T-helper 2 cell treated with Interferon-gamma antibody and Interleukin-4, amounts not matched to agents 5 μg/mL and 100 μg/mL, for 36 hours (primary cell): ENCODE measurements at regions not wholly inside any gene's neighbourhood (a gene's known extent, or its start where the extent isn't known, plus 50 kb on each side); places are given as distances from the start of the nearest gene placed in this dataset.

Experiments used
- DNase-seq: peaks from one replicate; pipeline ENCODE4 v3.0.0; 2021; ENCODE audit warnings: low spot score
- H3K27ac Mint-ChIP-seq: one replicate; pipeline ENCODE4 v1.8.0; 2021; ENCODE audit warnings: mild to moderate bottlenecking, mixed read lengths
- H3K27me3 Mint-ChIP-seq: one replicate; pipeline ENCODE4 v1.8.0; 2021; ENCODE audit warnings: low read depth, mixed read lengths
- H3K36me3 Mint-ChIP-seq: one replicate; pipeline ENCODE4 v1.8.0; 2021; ENCODE audit warnings: low read depth, mixed read lengths
- H3K4me1 Mint-ChIP-seq: one replicate; pipeline ENCODE4 v1.8.0; 2021; ENCODE audit warnings: low read depth, mixed read lengths
- H3K4me3 Mint-ChIP-seq: one replicate; pipeline ENCODE4 v1.8.0; 2022; ENCODE audit warnings: mild to moderate bottlenecking, moderate library complexity, mixed read lengths
- H3K9me3 Mint-ChIP-seq: one replicate; pipeline ENCODE4 v1.8.0; 2021; ENCODE audit warnings: mixed read lengths

DNA sequence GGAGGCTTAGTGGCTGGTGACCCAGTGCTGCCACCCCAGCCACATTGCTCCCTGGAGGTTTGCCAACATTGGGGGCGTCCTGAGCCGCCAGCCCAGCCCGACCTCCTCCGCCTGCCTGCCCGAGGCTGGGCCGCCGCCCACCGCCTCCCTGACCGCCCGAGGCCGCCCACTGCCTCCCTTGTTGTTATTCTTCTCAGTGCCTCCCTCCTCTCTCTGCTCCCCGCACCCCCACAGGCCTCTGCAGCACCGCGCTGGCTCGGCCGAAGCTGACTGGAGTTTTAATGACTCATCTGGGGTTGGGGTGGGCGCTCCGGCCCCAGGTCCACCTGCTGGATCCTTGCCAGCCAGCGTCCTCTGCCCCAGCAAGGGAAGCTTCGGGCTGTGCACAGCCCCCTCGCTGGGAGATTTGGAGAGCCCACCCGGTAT lies 102.5 kb downstream of the RBFOX3 start:
- H3K27ac Mint-ChIP-seq: no peak overlapping the region
- no peaks in the 10 kb centered on the region for H3K27me3 Mint-ChIP-seq
- DNase-seq: no peak
- H3K9me3 Mint-ChIP-seq: no peaks in the 10 kb centered on the region
- H3K4me3 Mint-ChIP-seq: no peak overlapping the region
- no peaks in the 10 kb centered on the region for H3K4me1 Mint-ChIP-seq
- no peaks in the 10 kb centered on the region for H3K36me3 Mint-ChIP-seq

DNA sequence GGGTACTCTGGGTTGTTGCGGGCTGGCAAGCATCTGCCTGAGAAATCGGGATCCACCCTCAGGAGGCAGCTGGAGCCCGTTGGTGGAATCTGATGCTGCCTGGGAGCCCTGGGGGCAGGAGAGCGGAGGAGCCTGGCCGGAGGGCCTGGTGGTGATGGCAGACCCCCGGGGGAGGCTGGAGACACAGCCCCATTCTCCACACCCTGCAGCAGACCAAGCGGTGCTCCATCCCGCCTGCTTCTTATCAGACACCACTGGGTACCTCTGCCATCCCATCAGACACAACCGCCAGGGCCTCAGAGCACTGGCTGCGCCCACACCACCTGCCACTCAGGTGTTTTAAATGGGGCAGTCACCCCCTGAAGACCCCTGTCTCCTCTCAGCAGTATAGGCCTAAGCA lies 103.9 kb downstream of the RBFOX3 start:
- no peaks in the 10 kb centered on the region for H3K36me3 Mint-ChIP-seq
- H3K4me3 Mint-ChIP-seq: no peak overlapping the region

DNA sequence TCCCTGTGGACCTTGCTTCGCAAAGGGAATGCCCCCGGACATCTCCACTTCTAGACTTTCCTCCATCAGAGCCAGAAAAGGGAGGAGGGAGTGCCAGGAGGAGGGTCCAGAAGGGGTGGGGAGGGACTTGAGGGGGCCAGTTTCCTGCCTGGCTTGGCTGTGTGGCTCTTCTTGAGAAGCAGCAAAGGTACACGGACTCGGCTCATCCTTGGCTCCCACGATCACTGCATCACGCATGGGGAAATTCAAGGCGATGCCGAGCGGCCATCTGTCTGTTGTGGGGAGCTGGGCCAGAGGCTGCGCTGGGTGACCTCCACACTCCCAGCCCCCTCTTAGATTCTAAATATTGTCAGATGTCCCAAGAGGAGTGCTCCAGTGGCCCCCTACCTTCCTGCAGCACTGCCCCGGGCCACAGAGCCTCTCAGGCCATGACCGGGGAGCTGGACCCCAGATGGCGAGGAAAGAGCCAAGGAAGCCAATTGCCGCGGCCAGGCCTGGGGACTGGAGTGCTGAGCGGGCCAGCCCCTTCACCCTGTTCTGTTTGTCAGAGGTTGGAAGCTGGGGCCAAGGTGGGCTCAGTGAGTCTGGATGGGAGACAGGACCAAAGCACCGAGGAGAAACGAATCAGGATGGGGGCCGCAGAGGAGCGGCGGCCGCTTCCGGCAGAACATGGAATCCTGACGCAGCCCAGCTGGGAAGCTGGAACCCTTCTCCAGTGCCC lies 104.5 kb downstream of the RBFOX3 start:
- H3K36me3 Mint-ChIP-seq: no peaks in the 10 kb centered on the region
- H3K27me3 Mint-ChIP-seq: no peaks in the 10 kb centered on the region
- H3K27ac Mint-ChIP-seq: no peak overlapping the region
- H3K9me3 Mint-ChIP-seq: no peaks in the 10 kb centered on the region
- H3K4me3 Mint-ChIP-seq: no peak overlapping the region
- no peaks in the 10 kb centered on the region for H3K4me1 Mint-ChIP-seq
- no peak for DNase-seq

More for the DNA sequence above, 103.9 kb downstream of the RBFOX3 start:
- no peak for DNase-seq
- Mint-ChIP-seq H3K9me3 (no peaks in the 10 kb centered on the region), H3K27ac (no peak overlapping the region), H3K27me3 (no peaks in the 10 kb centered on the region), H3K4me1 (no peaks in the 10 kb centered on the region)

DNA sequence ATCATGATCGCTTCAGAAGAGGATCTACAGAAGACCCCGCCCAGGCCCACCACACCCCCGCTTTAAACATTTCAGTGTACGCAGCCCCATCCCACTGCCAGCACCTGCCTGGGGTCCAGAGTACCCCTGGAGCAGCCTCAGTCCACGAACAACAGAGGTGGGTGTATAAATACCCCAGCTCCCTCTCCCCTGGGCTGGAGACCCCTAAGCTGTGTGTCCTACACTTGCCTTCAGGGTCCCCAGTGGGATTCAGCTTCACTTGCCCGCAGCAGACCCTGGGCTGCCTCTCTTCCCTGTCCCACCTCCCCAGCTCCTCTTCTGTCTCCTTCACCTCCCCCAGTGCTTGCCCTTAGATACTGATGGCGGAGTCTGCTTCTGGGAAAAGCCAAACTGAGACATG lies 105.7 kb downstream of the RBFOX3 start:
- Mint-ChIP-seq H3K27ac (no peak overlapping the region), H3K4me3 (no peak overlapping the region), H3K27me3 (no peaks in the 10 kb centered on the region), H3K4me1 (no peaks in the 10 kb centered on the region), H3K9me3 (no peaks in the 10 kb centered on the region), H3K36me3 (no peaks in the 10 kb centered on the region)
- DNase-seq: no peak

DNA sequence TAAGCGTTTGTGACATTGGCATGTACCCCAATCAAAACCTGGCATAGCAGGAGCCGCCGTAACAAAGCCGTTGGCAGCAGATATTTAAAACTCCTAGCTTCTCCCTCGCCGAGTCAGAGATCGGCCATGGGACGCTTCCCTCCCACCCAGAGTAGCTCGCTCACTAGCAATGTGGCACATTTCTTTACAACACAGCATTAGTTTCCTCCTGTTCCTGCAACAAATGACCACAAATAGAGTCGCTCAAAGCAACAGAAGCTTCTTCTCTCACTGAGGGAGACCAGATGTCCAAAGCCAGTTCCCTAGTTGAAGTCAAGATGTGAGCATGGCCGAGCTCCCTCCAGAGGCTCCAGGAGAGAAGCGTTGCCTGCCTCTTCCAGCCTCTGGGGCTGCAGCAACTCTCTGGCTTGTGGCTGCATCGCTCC lies 106.7 kb downstream of the RBFOX3 start:
- no peaks in the 10 kb centered on the region for H3K4me1 Mint-ChIP-seq
- H3K36me3 Mint-ChIP-seq: no peaks in the 10 kb centered on the region
- no peak overlapping the region for H3K4me3 Mint-ChIP-seq

DNA sequence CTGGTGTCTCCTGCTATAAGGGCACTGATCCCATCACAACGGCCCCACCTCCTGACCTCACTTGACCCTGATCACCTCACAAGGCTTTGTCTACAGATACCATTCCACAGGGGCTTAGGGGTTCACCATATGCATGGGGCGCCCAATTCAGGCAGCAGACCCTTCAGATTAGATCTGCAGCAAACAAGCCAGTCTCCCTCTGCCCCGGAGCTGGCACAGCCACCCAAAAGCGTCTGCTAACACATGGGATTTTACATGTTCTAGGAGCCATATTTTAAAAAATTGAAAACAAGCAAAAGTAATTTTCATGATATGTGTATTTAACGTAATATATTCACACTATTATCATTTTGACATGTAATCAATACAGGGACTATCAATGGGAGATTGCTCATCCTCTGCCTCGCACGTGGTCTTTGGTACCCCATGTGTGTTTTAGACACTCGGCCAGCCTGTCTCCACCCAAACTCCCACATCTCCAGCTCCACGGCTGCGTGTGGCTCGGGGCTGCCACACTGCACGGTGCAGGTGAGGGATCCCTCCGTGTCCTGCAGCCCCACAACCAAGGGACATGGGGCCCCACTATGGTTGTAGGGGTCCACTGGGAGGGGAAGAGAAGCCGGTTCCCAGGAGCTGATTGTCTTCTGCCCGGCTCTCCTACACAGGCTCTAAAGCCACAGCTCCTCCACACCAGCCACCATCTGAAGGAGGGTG lies 107.6 kb downstream of the RBFOX3 start:
- no peak overlapping the region for H3K4me3 Mint-ChIP-seq
- no peaks in the 10 kb centered on the region for H3K27me3 Mint-ChIP-seq
- no peaks in the 10 kb centered on the region for H3K4me1 Mint-ChIP-seq
- no peaks in the 10 kb centered on the region for H3K36me3 Mint-ChIP-seq
- DNase-seq: no peak
- H3K27ac Mint-ChIP-seq: no peak overlapping the region
- H3K9me3 Mint-ChIP-seq: no peaks in the 10 kb centered on the region

More for the DNA sequence above, 106.7 kb downstream of the RBFOX3 start:
- no peaks in the 10 kb centered on the region for H3K9me3 Mint-ChIP-seq
- H3K27me3 Mint-ChIP-seq: no peaks in the 10 kb centered on the region
- no peak for DNase-seq
- no peak overlapping the region for H3K27ac Mint-ChIP-seq

DNA sequence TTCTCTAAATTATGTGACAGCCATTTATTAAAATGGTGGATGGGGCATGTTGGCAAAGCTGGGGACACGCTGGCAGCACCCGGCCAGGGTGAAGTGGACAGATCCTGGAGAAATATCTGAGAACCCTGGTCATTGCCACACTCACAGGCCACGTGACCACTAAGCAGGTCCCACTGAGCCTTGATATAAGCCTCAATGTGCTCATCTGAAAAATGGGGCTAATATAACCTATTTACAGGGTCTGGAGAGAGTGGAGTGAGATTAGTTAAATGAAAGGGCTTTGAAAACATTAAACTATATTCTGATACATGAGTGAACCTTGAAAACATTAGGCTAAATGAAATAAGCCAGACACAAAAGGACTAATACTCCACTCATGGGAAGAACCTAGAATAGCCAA lies 108.9 kb downstream of the RBFOX3 start:
- Mint-ChIP-seq H3K4me1 (no peaks in the 10 kb centered on the region), H3K36me3 (no peaks in the 10 kb centered on the region), H3K4me3 (no peak overlapping the region), H3K9me3 (no peaks in the 10 kb centered on the region), H3K27me3 (no peaks in the 10 kb centered on the region), H3K27ac (no peak overlapping the region)
- DNase-seq: no peak

DNA sequence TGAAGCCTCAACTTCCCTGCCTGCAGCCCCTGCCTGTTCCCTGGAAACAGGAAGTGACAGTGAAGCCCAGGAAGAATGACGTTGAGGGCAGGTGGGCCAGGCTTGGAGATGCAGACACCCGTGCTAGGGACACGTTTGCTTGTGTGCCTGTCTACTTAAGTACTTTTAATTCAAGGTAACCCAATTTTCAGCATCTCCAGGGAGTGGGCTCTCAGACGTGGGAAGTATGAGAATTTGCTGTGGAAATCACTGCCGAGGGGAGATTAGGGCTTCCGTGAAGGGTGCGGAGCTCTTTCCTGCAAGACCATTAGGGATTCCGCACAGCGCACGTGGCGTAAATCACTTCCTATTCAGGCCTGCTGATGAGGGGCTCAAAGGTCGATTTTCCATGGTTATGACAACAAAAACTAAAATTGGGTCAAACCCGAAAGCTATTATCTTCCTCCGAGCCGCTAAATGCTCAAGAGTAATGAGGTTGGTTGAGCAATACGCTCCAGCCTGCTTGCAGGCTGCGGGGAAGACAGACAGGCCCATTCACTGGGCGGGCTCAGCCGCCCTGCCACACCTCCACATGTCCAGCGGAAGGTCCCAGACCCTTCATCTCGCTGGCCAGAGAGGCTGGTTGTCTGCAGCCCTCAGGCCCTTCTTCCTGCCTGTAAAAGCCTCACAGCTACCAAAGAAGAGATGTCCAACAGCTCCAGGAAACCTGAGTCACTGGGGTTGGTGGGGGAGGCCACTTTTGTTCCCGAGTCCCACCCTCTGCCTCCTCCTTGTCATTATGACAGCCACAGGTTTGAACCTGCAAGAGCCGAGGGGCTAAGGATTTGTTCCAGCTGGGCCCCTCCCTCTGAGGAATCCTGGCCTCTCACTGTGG lies 109.9 kb downstream of the RBFOX3 start:
- DNase-seq: no peak
- H3K27me3 Mint-ChIP-seq: no peaks in the 10 kb centered on the region
- no peaks in the 10 kb centered on the region for H3K36me3 Mint-ChIP-seq
- no peaks in the 10 kb centered on the region for H3K9me3 Mint-ChIP-seq
- H3K4me1 Mint-ChIP-seq: no peaks in the 10 kb centered on the region
- no peak overlapping the region for H3K4me3 Mint-ChIP-seq
- no peak overlapping the region for H3K27ac Mint-ChIP-seq

DNA sequence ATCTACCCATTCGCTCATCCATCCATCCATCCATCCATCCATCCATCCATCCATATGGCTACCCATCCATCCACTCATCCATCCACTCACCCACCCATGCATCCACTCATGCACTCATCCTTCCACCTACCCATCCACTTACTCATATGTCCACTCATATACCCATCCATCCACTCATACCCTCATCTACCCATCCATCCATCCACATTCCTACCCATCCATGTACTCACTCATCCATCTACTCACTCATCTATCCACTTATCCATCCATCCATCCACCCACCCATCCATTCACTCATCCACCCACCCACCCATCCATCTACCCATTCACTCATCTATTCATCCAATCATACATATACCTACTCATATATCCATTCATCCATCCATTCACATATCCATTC lies 112.0 kb downstream of the RBFOX3 start:
- Mint-ChIP-seq H3K27me3 (no peaks in the 10 kb centered on the region), H3K4me3 (no peak overlapping the region), H3K36me3 (no peaks in the 10 kb centered on the region), H3K9me3 (no peaks in the 10 kb centered on the region), H3K4me1 (no peaks in the 10 kb centered on the region), H3K27ac (no peak overlapping the region)
- no peak for DNase-seq

DNA sequence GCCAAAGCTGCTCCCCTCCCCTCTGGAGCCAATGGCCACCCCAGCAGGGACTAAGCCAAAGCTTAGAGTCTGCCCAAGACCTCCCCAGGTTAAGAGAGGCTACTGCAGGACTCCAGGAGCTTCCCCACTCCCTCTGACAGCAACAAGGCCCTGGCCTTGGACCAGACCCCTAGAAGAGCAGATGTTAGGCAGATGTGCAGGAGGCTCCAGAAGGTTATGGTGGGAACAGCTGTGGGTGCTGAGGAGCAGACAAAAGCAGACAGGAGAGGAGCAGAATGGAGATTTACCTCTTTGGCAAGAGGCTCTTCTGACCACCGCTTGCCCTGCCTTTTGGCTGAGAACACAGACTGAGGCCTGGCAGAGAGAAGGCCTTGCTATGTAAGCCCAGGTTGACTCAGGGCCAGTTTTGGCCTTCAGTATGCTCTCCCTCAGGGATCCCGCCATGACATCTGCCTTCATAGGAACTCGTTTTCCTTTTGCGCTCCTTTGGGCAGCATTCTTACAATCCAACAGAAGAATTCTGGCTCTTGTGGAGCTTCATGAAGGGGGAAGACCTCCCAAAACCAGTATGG lies 113.0 kb downstream of the RBFOX3 start:
- no peaks in the 10 kb centered on the region for H3K4me1 Mint-ChIP-seq
- no peak overlapping the region for H3K4me3 Mint-ChIP-seq

DNA sequence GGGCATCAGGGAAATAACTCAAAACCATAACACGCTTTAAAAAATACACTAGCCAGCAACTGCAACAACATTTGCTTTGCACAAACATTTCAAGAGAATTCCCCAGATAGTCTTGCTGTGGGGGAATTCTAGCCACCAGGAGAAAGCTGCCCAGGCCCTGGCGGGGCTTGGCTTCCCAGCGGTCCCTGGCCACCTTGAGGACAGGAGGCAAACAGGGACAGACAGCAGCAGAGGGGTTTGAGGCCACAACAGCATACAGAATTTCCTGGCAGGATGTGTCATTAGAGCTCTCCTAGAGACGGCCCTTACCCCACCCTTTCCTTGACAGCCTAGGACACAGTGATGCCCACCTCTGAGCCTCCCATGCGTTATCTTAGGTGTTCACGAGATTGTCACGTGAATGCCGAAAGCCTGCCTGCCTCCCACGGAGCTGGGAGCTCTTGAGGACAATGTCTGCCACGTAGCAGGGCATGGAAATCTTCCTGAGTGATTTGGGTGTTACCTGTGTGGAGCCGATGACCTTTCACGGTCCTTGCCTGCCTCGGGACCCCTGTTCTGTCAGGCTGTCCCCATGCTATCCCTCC lies 114.3 kb downstream of the RBFOX3 start:
- H3K4me3 Mint-ChIP-seq: no peak overlapping the region
- no peaks in the 10 kb centered on the region for H3K36me3 Mint-ChIP-seq
- DNase-seq: no peak
- no peak overlapping the region for H3K27ac Mint-ChIP-seq
- H3K27me3 Mint-ChIP-seq: no peaks in the 10 kb centered on the region
- no peaks in the 10 kb centered on the region for H3K4me1 Mint-ChIP-seq
- no peaks in the 10 kb centered on the region for H3K9me3 Mint-ChIP-seq

More for the DNA sequence above, 113.0 kb downstream of the RBFOX3 start:
- Mint-ChIP-seq H3K27ac (no peak overlapping the region), H3K36me3 (no peaks in the 10 kb centered on the region), H3K27me3 (no peaks in the 10 kb centered on the region), H3K9me3 (no peaks in the 10 kb centered on the region)
- DNase-seq: no peak

DNA sequence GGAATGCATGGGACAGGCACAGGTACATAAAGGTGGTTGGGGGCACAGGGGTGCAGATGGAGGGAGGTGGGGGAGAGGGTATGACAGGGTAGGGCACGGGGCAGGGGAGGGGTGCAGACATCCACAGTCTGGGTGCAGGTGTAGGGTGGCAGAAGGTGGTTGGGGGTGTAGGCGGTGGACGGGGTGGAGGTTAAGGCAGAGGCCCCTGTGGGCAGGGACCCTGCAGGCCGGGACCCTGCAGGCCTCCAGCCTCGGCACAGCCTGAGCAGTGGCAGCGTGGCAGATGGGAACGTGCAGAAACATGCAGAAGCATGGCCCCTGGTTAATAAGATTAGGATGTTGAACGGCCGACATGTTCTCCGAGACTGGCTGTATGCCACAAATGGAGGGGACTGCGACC lies 115.2 kb downstream of the RBFOX3 start:
- Mint-ChIP-seq H3K27me3 (no peaks in the 10 kb centered on the region), H3K9me3 (no peaks in the 10 kb centered on the region), H3K4me1 (no peaks in the 10 kb centered on the region), H3K4me3 (no peak overlapping the region), H3K27ac (no peak overlapping the region), H3K36me3 (no peaks in the 10 kb centered on the region)
- no peak for DNase-seq

DNA sequence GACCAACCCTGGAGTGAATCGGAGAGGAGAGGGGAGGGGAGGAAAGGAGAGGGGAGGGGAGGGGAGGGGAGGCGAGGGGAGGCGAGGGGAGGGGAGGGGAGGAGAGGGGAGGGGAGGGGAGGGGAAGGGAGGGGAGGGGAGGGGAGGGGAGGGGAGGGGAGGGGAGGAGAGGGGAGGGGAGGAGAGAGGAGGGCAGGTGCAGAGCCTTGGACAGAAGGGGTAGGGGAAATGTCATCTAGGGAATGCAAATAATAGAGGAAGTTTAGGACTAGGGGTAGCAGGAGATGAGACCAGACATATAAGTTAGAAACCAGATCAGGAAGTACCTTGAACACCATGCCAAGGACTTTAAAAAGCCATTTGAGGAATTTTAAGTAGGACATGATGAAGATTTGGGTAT lies 119.8 kb downstream of the RBFOX3 start:
- no peaks in the 10 kb centered on the region for H3K27me3 Mint-ChIP-seq
- no peak overlapping the region for H3K4me3 Mint-ChIP-seq
- H3K4me1 Mint-ChIP-seq: no peaks in the 10 kb centered on the region
- no peak overlapping the region for H3K27ac Mint-ChIP-seq
- DNase-seq: no peak
- no peaks in the 10 kb centered on the region for H3K36me3 Mint-ChIP-seq
- no peaks in the 10 kb centered on the region for H3K9me3 Mint-ChIP-seq
